ENCODE measurements at regions not wholly inside any gene's neighbourhood (a gene's known extent, or its start where the extent isn't known, plus 50 kb on each side); places are given as distances from the start of the nearest gene placed in this dataset.
"Not testable (repeated sequence)": the region's sequence is repeated elsewhere in the genome, so short reads cannot be mapped to it uniquely, and the experiment has no call there.

GRCh38 chr16:51236583-51236982 lies 85.5 kb upstream of the SALL1 start:
- CTCF ChIA-PET: interaction anchor here (1.2 kb wide), 1 partner anchor 103 kb away, joined by 3 read pairs; no protein-coding TSS in a partner anchor

GRCh38 chr16:51231702-51232101 lies 80.6 kb upstream of the SALL1 start:
- CTCF ChIA-PET: no interaction called here
- Mint-ChIP-seq H3K4me3 (ENCODE audit: low read depth, unreplicated experiment) (no peak overlapping the region), H3K4me1 (ENCODE audit: low read depth, unreplicated experiment) (no peaks in the 10 kb centered on the region), H3K36me3 (ENCODE audit: insufficient read depth, unreplicated experiment) (no peaks in the 10 kb centered on the region), H3K27ac (ENCODE audit: unreplicated experiment) (no peak overlapping the region), H3K9me3 (ENCODE audit: low read depth, unreplicated experiment) (no peaks in the 10 kb centered on the region), H3K27me3 (ENCODE audit: unreplicated experiment) (peaks cover 68% of the 10 kb centered on the region)
- no peak for TF ChIP-seq CTCF (IDR thresholded peaks at IDR 0.05; ENCODE audit: unreplicated experiment)
- DNase-seq: no peak
- BruUV-seq (replicated peaks): no TSS peak
- intact Hi-C loops (cut with micrococcal nuclease; ENCODE audit: unreplicated experiment): no loop called here

More at GRCh38 chr16:51236583-51236982, 85.5 kb upstream of the SALL1 start:
- peaks cover 6% of the 10 kb centered on the region for H3K9me3 Mint-ChIP-seq (ENCODE audit: low read depth, unreplicated experiment)
- H3K4me1 Mint-ChIP-seq (ENCODE audit: low read depth, unreplicated experiment): no peaks in the 10 kb centered on the region
- no peak for DNase-seq
- TF ChIP-seq CTCF (IDR thresholded peaks at IDR 0.05; ENCODE audit: unreplicated experiment): no peak
- no peaks in the 10 kb centered on the region for H3K36me3 Mint-ChIP-seq (ENCODE audit: insufficient read depth, unreplicated experiment)
- no TSS peak for BruUV-seq (replicated peaks)
- intact Hi-C loops (cut with micrococcal nuclease; ENCODE audit: unreplicated experiment): no loop called here
- peaks cover 96% of the 10 kb centered on the region for H3K27me3 Mint-ChIP-seq (ENCODE audit: unreplicated experiment)
- no peak overlapping the region for H3K4me3 Mint-ChIP-seq (ENCODE audit: low read depth, unreplicated experiment)
- H3K27ac Mint-ChIP-seq (ENCODE audit: unreplicated experiment): no peak overlapping the region

- H3K36me3 Mint-ChIP-seq (ENCODE audit: insufficient read depth, unreplicated experiment); H3K4me3 Mint-ChIP-seq (ENCODE audit: low read depth, unreplicated experiment); H3K27ac Mint-ChIP-seq (ENCODE audit: unreplicated experiment); CTCF ChIA-PET; H3K4me1 Mint-ChIP-seq (ENCODE audit: low read depth, unreplicated experiment); H3K9me3 Mint-ChIP-seq (ENCODE audit: low read depth, unreplicated experiment); BruUV-seq (replicated peaks); DNase-seq; intact Hi-C loops (cut with micrococcal nuclease; ENCODE audit: unreplicated experiment): not testable (repeated sequence)
- peaks cover 64% of the 10 kb centered on the region for H3K27me3 Mint-ChIP-seq (ENCODE audit: unreplicated experiment)
These were observed 79.0 kb upstream of the SALL1 start for GRCh38 chr16:51230035-51230434.

DNA sequence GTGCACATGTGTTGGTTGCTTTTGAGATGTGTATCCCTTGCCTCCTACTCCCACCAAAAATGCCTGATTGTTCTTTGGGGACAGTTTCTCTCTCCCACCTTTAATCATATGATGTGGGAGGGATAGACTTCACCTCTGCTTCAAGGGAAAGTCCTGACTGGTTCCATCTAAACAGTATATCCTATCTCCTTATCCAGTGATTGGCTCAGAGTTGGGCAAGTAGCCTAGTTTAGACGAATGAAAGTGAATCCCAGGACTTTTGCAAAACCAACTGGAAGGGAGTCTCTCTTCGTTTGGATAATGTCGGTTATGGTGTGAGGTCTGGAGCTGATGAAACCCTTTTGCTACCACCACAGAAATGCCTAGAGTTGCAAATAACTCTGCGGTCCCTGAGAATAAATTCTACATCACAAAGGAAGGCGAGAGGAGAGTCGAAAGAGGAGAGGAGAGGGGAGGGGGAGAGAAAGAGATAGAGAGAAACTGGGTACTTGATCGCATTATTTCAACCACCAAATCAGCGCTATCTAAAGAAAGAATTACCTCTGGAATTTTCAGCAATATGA lies 77.1 kb upstream of the SALL1 start:
- DNase-seq: no peak
- H3K27me3 Mint-ChIP-seq (ENCODE audit: unreplicated experiment): peaks cover 67% of the 10 kb centered on the region
- H3K36me3 Mint-ChIP-seq (ENCODE audit: insufficient read depth, unreplicated experiment): no peaks in the 10 kb centered on the region
- no peak overlapping the region for H3K4me3 Mint-ChIP-seq (ENCODE audit: low read depth, unreplicated experiment)
- no peaks in the 10 kb centered on the region for H3K4me1 Mint-ChIP-seq (ENCODE audit: low read depth, unreplicated experiment)
- intact Hi-C loops (cut with micrococcal nuclease; ENCODE audit: unreplicated experiment): no loop called here
- H3K27ac Mint-ChIP-seq (ENCODE audit: unreplicated experiment): no peak overlapping the region
- H3K9me3 Mint-ChIP-seq (ENCODE audit: low read depth, unreplicated experiment): no peaks in the 10 kb centered on the region
- TF ChIP-seq CTCF (IDR thresholded peaks at IDR 0.05; ENCODE audit: unreplicated experiment): no peak
- no TSS peak for BruUV-seq (replicated peaks)
- CTCF ChIA-PET: no interaction called here

DNA sequence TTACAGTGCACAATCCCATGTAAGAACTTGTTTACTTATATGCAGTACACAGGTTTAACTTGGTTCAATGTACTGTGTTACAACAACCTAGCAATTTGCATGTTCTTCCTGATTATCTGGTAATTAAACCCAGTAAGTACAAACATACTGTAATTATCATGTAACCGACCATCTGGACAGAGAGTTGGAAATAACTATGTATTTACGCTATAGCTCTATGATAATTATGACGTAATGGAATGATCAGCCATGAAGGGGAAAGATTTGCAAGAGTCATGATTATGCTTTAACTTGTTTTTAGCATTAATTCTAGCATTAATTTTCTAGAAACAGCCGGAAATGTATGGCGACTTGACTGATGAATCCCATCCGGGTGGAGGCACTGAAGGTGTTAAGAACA lies 74.8 kb upstream of the SALL1 start:
- Mint-ChIP-seq H3K27me3 (ENCODE audit: unreplicated experiment) (peaks cover 64% of the 10 kb centered on the region), H3K4me1 (ENCODE audit: low read depth, unreplicated experiment) (no peaks in the 10 kb centered on the region), H3K9me3 (ENCODE audit: low read depth, unreplicated experiment) (no peaks in the 10 kb centered on the region), H3K4me3 (ENCODE audit: low read depth, unreplicated experiment) (no peak overlapping the region), H3K27ac (ENCODE audit: unreplicated experiment) (no peak overlapping the region), H3K36me3 (ENCODE audit: insufficient read depth, unreplicated experiment) (no peaks in the 10 kb centered on the region)
- intact Hi-C loops (cut with micrococcal nuclease; ENCODE audit: unreplicated experiment): no loop called here
- no peak for DNase-seq
- BruUV-seq (replicated peaks): no TSS peak
- CTCF ChIA-PET: no interaction called here
- TF ChIP-seq CTCF (IDR thresholded peaks at IDR 0.05; ENCODE audit: unreplicated experiment): no peak

All from Calu3 (cell line).